ENCODE measurements at regions not wholly inside any gene's neighbourhood (a gene's known extent, or its start where the extent isn't known, plus 50 kb on each side); places are given as distances from the start of the nearest gene placed in this dataset.

GRCh38 chr2:236689981-236690380 is 120.4 kb downstream of the ACKR3 start:
- no peak for DNase-seq (ENCODE audit: low spot score)

- no peak for DNase-seq (ENCODE audit: low spot score)
These were observed 121.1 kb downstream of the ACKR3 start for GRCh38 chr2:236690726-236691125.

- no peak for DNase-seq (ENCODE audit: low spot score)
These were observed 122.2 kb downstream of the ACKR3 start for GRCh38 chr2:236691799-236692167.

GRCh38 chr2:236692937-236693336 is 123.3 kb downstream of the ACKR3 start:
- DNase-seq (ENCODE audit: low spot score) = no peak

GRCh38 chr2:236693531-236693930 is 123.9 kb downstream of the ACKR3 start:
- no peak for DNase-seq (ENCODE audit: low spot score)

- no peak for DNase-seq (ENCODE audit: low spot score)
These were observed 124.7 kb downstream of the ACKR3 start for GRCh38 chr2:236694146-236694888.

GRCh38 chr2:236696834-236697233 is 127.2 kb downstream of the ACKR3 start:
- DNase-seq (ENCODE audit: low spot score) = no peak

GRCh38 chr2:236698016-236698627 is 128.5 kb downstream of the ACKR3 start:
- no peak for DNase-seq (ENCODE audit: low spot score)

- no peak for DNase-seq (ENCODE audit: low spot score)
These were observed 131.1 kb downstream of the ACKR3 start for GRCh38 chr2:236700703-236701102.

- no peak for DNase-seq (ENCODE audit: low spot score)
These were observed 133.2 kb downstream of the ACKR3 start for GRCh38 chr2:236702657-236703372.

- DNase-seq (ENCODE audit: low spot score) = no peak
These were observed 133.7 kb downstream of the ACKR3 start for GRCh38 chr2:236703373-236703709.

GRCh38 chr2:236703906-236704305 is 134.3 kb downstream of the ACKR3 start:
- DNase-seq (ENCODE audit: low spot score) = no peak

GRCh38 chr2:236704887-236705286 is 135.3 kb downstream of the ACKR3 start:
- no peak for DNase-seq (ENCODE audit: low spot score)

GRCh38 chr2:236705295-236706105 is 135.9 kb downstream of the ACKR3 start:
- DNase-seq (ENCODE audit: low spot score) = no peak

GRCh38 chr2:236706288-236706687 is 136.7 kb downstream of the ACKR3 start:
- DNase-seq (ENCODE audit: low spot score) = no peak

- DNase-seq (ENCODE audit: low spot score) = no peak
These were observed 137.2 kb downstream of the ACKR3 start for GRCh38 chr2:236706803-236707202.

- DNase-seq (ENCODE audit: low spot score) = no peak
These were observed 141.8 kb downstream of the ACKR3 start for GRCh38 chr2:236711440-236711839.

GRCh38 chr2:236712304-236712703 is 142.7 kb downstream of the ACKR3 start:
- DNase-seq (ENCODE audit: low spot score) = no peak

GRCh38 chr2:236712961-236713673 is 143.5 kb downstream of the ACKR3 start:
- no peak for DNase-seq (ENCODE audit: low spot score)

- no peak for DNase-seq (ENCODE audit: low spot score)
These were observed 144.5 kb downstream of the ACKR3 start for GRCh38 chr2:236714080-236714479.

GRCh38 chr2:236715077-236715476 is 145.5 kb downstream of the ACKR3 start:
- no peak for DNase-seq (ENCODE audit: low spot score)

Measured in SK-N-DZ (cell line).